HFFc6 (cell line): ENCODE measurements at regions not wholly inside any gene's neighbourhood (a gene's known extent, or its start where the extent isn't known, plus 50 kb on each side); places are given as distances from the start of the nearest gene placed in this dataset.

Source experiments
- DNase-seq: peaks from one replicate; pipeline ENCODE4 v3.0.0-alpha.2; 2018
- H3K27ac Mint-ChIP-seq: 2 replicates; pipeline ENCODE4 v1.8.0; 2020; ENCODE audit warnings: mild to moderate bottlenecking, mixed read lengths
- H3K27me3 Mint-ChIP-seq: 2 replicates; pipeline ENCODE4 v1.8.0; 2021; ENCODE audit warnings: mild to moderate bottlenecking, moderate library complexity, mixed read lengths; ENCODE audit not compliant: insufficient read depth
- H3K36me3 Mint-ChIP-seq: 2 replicates; pipeline ENCODE4 v1.8.0; 2021; ENCODE audit warnings: low read depth, mixed read lengths
- H3K4me1 Mint-ChIP-seq: 2 replicates; pipeline ENCODE4 v1.8.0; 2020; ENCODE audit warnings: low read depth, mixed read lengths
- H3K4me3 Mint-ChIP-seq: 2 replicates; pipeline ENCODE4 v1.8.0; 2020; ENCODE audit warnings: mild to moderate bottlenecking, moderate library complexity, mixed read lengths
- H3K9me3 Mint-ChIP-seq: 2 replicates; pipeline ENCODE4 v1.8.0; 2020; ENCODE audit warnings: mild to moderate bottlenecking, mixed read lengths
- TF ChIP-seq, protein P1 (sequence below): fragments of 200-600 bp; sonication (generic); IDR thresholded peaks from 2 replicates; pipeline ENCODE4 v1.5.0; 2021; ENCODE audit warnings: antibody characterized with exemption, mild to moderate bottlenecking

DNA sequence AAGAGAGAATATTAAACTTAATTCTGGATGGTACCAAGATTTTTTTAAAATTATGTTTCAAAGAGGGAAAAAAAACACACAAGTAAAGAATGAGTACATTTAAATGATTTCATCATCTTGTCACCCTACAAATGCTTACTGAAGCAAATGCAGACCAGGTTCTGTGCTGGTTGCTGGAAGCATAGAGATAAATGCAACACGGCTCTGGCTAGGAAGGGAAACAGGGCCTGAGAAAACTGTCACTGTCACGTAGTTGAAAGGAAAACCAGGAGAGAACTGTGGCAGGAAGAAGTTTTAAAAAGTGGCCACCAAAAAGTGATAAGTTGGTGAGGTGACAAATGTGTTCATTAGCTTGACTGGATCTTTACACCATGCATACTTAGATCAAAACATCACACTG lies 336.9 kb upstream of the NFIA start:
- Mint-ChIP-seq H3K4me1 (no peaks in the 10 kb centered on the region), H3K27ac (no peak overlapping the region), H3K9me3 (peaks cover 28% of the 10 kb centered on the region), H3K27me3 (no peaks in the 10 kb centered on the region), H3K4me3 (no peak overlapping the region), H3K36me3 (no peaks in the 10 kb centered on the region)
- TF ChIP-seq, protein P1, sequence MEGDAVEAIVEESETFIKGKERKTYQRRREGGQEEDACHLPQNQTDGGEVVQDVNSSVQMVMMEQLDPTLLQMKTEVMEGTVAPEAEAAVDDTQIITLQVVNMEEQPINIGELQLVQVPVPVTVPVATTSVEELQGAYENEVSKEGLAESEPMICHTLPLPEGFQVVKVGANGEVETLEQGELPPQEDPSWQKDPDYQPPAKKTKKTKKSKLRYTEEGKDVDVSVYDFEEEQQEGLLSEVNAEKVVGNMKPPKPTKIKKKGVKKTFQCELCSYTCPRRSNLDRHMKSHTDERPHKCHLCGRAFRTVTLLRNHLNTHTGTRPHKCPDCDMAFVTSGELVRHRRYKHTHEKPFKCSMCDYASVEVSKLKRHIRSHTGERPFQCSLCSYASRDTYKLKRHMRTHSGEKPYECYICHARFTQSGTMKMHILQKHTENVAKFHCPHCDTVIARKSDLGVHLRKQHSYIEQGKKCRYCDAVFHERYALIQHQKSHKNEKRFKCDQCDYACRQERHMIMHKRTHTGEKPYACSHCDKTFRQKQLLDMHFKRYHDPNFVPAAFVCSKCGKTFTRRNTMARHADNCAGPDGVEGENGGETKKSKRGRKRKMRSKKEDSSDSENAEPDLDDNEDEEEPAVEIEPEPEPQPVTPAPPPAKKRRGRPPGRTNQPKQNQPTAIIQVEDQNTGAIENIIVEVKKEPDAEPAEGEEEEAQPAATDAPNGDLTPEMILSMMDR = no peak
- no peak for DNase-seq

DNA sequence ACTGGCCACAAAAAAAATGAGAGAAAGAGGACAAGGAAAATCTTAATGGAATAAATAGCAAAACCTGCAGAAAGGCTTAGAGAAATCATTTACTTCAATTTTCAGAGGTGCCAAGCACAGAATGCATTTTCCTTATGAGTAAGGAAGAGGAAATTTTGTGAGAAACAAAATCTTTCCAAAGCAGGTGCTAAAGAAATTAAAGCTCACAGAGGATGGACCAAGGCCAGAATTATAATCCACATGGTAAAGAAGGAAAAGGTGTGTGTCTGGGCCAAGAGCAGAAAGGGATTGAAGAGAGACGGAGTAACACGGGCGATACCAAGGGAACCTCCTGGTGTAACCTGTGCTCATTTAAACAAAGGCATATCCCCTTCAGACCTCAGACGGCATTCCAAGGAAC lies 340.0 kb upstream of the NFIA start:
- TF ChIP-seq, protein P1 = no peak
- H3K27me3 Mint-ChIP-seq = no peaks in the 10 kb centered on the region
- H3K27ac Mint-ChIP-seq = no peak overlapping the region
- H3K4me3 Mint-ChIP-seq = no peak overlapping the region
- no peaks in the 10 kb centered on the region for H3K36me3 Mint-ChIP-seq
- no peak for DNase-seq
- H3K9me3 Mint-ChIP-seq = peaks cover 30% of the 10 kb centered on the region
- no peaks in the 10 kb centered on the region for H3K4me1 Mint-ChIP-seq

DNA sequence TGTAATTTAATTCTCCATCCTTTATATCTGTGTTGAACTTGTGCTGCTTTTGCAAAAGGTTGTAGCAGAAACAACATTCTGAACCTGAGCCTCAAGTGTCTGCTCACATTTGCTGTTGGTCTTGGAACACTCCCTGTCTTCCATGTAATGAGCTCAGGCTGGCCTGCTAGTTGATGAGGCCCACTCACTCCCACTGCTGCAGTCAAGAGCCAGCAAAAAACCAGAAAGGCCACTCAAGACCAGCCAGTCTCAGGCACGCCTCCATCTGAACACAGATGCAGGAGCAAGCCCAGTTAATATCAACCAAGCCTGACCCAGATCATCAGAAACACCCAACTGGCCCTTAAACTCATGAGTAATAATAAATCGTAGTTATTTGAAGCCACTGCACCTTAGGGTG lies 342.2 kb upstream of the NFIA start:
- no peak for DNase-seq
- TF ChIP-seq, protein P1 = no peak
- no peak overlapping the region for H3K27ac Mint-ChIP-seq
- no peaks in the 10 kb centered on the region for H3K27me3 Mint-ChIP-seq
- peaks cover 30% of the 10 kb centered on the region for H3K9me3 Mint-ChIP-seq
- H3K4me1 Mint-ChIP-seq = no peaks in the 10 kb centered on the region
- H3K36me3 Mint-ChIP-seq = no peaks in the 10 kb centered on the region
- H3K4me3 Mint-ChIP-seq = no peak overlapping the region

DNA sequence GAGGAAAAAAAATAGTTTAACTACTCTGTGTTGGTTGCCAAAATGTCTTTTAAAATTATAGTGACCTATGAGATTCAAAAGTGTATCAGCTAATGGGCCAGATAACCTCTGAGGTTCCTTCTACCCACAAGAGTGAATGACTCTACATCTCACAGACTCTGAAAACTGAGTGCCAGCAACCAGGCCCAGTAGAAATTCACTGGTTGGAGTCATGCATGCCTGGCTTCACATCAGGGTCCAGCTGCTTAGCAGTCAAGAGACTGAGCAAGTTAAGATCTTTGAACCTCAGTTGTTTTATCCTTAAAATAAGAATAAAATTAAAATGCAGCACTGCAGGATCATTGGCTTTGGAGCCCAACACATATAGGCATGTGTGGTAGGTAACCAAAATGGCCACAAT lies 342.6 kb upstream of the NFIA start:
- DNase-seq = no peak
- Mint-ChIP-seq H3K36me3 (no peaks in the 10 kb centered on the region), H3K9me3 (peaks cover 34% of the 10 kb centered on the region), H3K27me3 (no peaks in the 10 kb centered on the region), H3K4me1 (no peaks in the 10 kb centered on the region), H3K4me3 (no peak overlapping the region), H3K27ac (no peak overlapping the region)
- TF ChIP-seq, protein P1 = no peak

DNA sequence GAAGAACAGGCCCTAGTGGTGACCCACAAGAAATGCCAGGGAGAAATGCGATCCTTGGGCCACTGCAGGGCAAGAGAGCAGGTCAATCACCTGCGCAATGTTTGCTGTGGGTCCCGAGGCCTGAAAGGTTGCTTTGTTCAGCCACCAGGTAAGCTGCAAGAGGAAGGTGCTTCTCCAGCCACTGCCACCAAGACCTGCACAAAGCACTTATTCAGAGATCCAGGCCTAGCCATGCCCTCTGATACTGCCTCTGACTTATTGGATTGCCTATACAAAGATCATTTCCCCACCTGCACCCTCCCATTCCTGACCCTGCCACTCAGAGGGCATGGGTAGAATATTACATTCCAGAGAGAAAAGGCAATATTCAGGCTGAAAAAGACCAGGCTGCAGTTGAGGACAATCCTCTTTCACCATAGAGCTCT lies 349.4 kb upstream of the NFIA start:
- Mint-ChIP-seq H3K36me3 (no peaks in the 10 kb centered on the region; the same call in 1 of the 2 replicates), H3K9me3 (peaks cover 60% of the 10 kb centered on the region), H3K4me1 (no peaks in the 10 kb centered on the region), H3K27ac (no peak overlapping the region), H3K4me3 (no peak overlapping the region), H3K27me3 (peaks cover 2% of the 10 kb centered on the region; the same call in 1 of the 2 replicates)
- TF ChIP-seq, protein P1 = no peak
- no peak for DNase-seq

DNA sequence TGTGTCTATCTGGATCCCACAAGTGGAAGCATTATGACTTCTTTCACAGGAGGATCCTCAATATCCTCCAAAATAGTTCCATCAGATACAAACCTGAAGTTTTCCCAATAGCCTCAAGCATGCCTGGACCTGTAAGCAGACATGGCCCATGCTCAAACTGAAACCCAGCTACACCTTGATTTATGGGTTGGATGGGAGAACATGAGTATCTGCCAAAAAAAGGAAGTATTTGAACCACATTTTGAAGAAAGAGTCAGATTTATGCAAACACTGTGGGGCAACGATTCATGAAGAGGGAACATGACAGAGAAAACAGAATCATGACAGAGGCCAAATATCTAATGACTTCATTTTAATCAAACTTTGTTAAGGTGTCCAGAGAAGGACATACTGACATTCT lies 351.0 kb upstream of the NFIA start:
- no peak for DNase-seq
- H3K27me3 Mint-ChIP-seq = peaks cover 2% of the 10 kb centered on the region; the same call in 1 of the 2 replicates
- H3K36me3 Mint-ChIP-seq = no peaks in the 10 kb centered on the region; the same call in 1 of the 2 replicates
- no peaks in the 10 kb centered on the region for H3K4me1 Mint-ChIP-seq
- no peak overlapping the region for H3K4me3 Mint-ChIP-seq
- H3K27ac Mint-ChIP-seq = no peak overlapping the region
- TF ChIP-seq, protein P1 = no peak
- H3K9me3 Mint-ChIP-seq = peaks cover 56% of the 10 kb centered on the region
